Neural cell (in vitro differentiated cells): ENCODE measurements at regions not wholly inside any gene's neighbourhood (a gene's known extent, or its start where the extent isn't known, plus 50 kb on each side); places are given as distances from the start of the nearest gene placed in this dataset.

ENCODE experiments used
- H2AFZ ChIP-seq: fragments of 200-600, 300-800 bp; sonication (generic), shearing (Covaris generic); 2 replicates; pipeline ENCODE4 v1.6.0; 2014; ENCODE audit warnings: low read depth, mild to moderate bottlenecking, antibody characterized with exemption, low read length, moderate library complexity
- H3F3A ChIP-seq: fragments of 200-600 bp; shearing (Covaris generic); 2 replicates; pipeline ENCODE4 v1.6.1; 2016; ENCODE audit warnings: mild to moderate bottlenecking, moderate library complexity, mixed read lengths, antibody characterized with exemption, low read length; ENCODE audit not compliant: insufficient read depth, poor library complexity, severe bottlenecking
- H3K27ac ChIP-seq: fragments of 200-600, 300-800 bp; sonication (generic), shearing (Covaris generic); 2 replicates; pipeline ENCODE4 v1.5.1; 2014; ENCODE audit warnings: mild to moderate bottlenecking, low read length, moderate library complexity
- H3K27me3 ChIP-seq: fragments of 300-800, 200-600 bp; sonication (generic), shearing (Covaris generic); 2 replicates; pipeline ENCODE4 v1.6.0; 2014; ENCODE audit warnings: mild to moderate bottlenecking, low read depth, low read length, moderate library complexity; ENCODE audit not compliant: insufficient read depth
- H3K36me3 ChIP-seq: fragments of 300-800, 200-600 bp; sonication (generic), shearing (Covaris generic); 2 replicates; pipeline ENCODE4 v1.5.1; 2014; ENCODE audit warnings: mild to moderate bottlenecking, antibody characterized with exemption, low read length, moderate library complexity; ENCODE audit not compliant: insufficient read depth
- H3K4me2 ChIP-seq: fragments of 300-800, 200-600 bp; sonication (generic), shearing (Covaris generic); 2 replicates; pipeline ENCODE4 v1.6.0; 2014; ENCODE audit warnings: mild to moderate bottlenecking, low read length
- H3K4me3 ChIP-seq: fragments of 300-800, 200-600 bp; sonication (generic), shearing (Covaris generic); 2 replicates; pipeline ENCODE4 v1.5.1; 2014; ENCODE audit warnings: mild to moderate bottlenecking, low read length, moderate library complexity
- H3K79me2 ChIP-seq: fragments of 200-600 bp; shearing (Covaris generic); replicated peaks from 2 replicates; pipeline ENCODE4 v1.6.0; 2014; ENCODE audit warnings: mild to moderate bottlenecking, low read length, moderate library complexity; ENCODE audit not compliant: insufficient read depth
- H3K9ac ChIP-seq: fragments of 300-800, 200-600 bp; sonication (generic), shearing (Covaris generic); 2 replicates; pipeline ENCODE4 v1.6.1; 2016; ENCODE audit warnings: mild to moderate bottlenecking, low read length, mixed read lengths
- H3K9me2 ChIP-seq: fragments of 200-600 bp; shearing (Covaris generic); 2 replicates; pipeline ENCODE4 v1.6.1; 2016; ENCODE audit warnings: mild to moderate bottlenecking, low read length, mixed read lengths; ENCODE audit not compliant: insufficient read depth
- H3K9me3 ChIP-seq: fragments of 200-600, 300-800 bp; sonication (generic), shearing (Covaris generic); 2 replicates; pipeline ENCODE4 v1.6.1; 2016; ENCODE audit warnings: mild to moderate bottlenecking, mixed run types, low read length, moderate library complexity, mixed read lengths
- H4K20me1 ChIP-seq: fragments of 200-600 bp; shearing (Covaris generic); 2 replicates; pipeline ENCODE4 v1.6.1; 2016; ENCODE audit warnings: mild to moderate bottlenecking, mixed run types; ENCODE audit not compliant: insufficient read depth
- EP300 ChIP-seq: fragments of 450-650 bp; conservative IDR thresholded peaks from 2 replicates; pipeline ENCODE4 v1.6.1; 2014; ENCODE audit warnings: antibody characterized with exemption, mild to moderate bottlenecking, moderate library complexity; ENCODE audit not compliant: poor library complexity, severe bottlenecking
- EZH2 ChIP-seq: fragments of 200-600, 300-800 bp; shearing (Covaris generic), sonication (generic); IDR thresholded peaks from 2 replicates; pipeline ENCODE4 v1.6.1; 2014; ENCODE audit warnings: antibody characterized with exemption, low read length, borderline replicate concordance, mild to moderate bottlenecking; ENCODE audit not compliant: insufficient read depth, poor library complexity, severe bottlenecking
- MXI1 ChIP-seq: fragments of 450-650 bp; conservative IDR thresholded peaks from 2 replicates; pipeline ENCODE4 v1.6.1; 2014; ENCODE audit warnings: antibody characterized with exemption, mild to moderate bottlenecking; ENCODE audit not compliant: poor library complexity, severe bottlenecking
- POLR2AphosphoS5 ChIP-seq: IDR thresholded peaks from 2 replicates; pipeline ENCODE4 v1.6.1; 2012
- RAD21 ChIP-seq: fragments of 450-650 bp; conservative IDR thresholded peaks from 2 replicates; pipeline ENCODE4 v1.6.1; 2014; ENCODE audit warnings: antibody characterized with exemption, mild to moderate bottlenecking, moderate library complexity
- SMC3 ChIP-seq: fragments of 450-650 bp; conservative IDR thresholded peaks from 2 replicates; pipeline ENCODE4 v1.6.1; 2014; ENCODE audit warnings: antibody characterized with exemption, mild to moderate bottlenecking, moderate library complexity; ENCODE audit not compliant: poor library complexity
- TAF1 ChIP-seq: IDR thresholded peaks from 2 replicates; pipeline ENCODE4 v1.6.1; 2012; ENCODE audit warnings: low read depth
- TF ChIP-seq, protein P1 (sequence below): IDR thresholded peaks from 2 replicates; pipeline ENCODE4 v1.6.1; 2012; ENCODE audit warnings: borderline replicate concordance
- TF ChIP-seq, protein P2 (sequence below): fragments of 450-650 bp; IDR thresholded peaks from 2 replicates; pipeline ENCODE4 v1.5.1; 2014; ENCODE audit warnings: antibody characterized with exemption, mild to moderate bottlenecking, moderate library complexity; ENCODE audit not compliant: poor library complexity, severe bottlenecking

DNA sequence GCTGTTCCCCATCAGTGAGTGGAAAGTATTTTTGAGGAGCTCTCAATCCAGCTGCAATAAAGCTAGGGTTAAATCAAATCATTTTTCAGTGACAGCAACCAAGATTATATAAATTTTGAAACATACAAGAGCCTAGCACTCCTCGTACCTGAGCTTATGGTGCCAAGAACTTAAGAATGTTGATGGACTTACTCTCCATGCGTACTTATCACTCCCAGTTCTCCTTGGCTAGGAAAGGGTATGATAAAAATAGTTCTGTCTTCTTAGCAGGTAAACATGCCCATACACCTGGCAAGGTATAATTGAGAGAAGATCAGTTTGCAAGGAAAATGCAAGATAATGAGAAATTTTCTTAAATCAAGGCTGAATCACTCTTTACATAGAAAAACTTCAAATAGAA, 64.5 kb upstream of the SEMA6D start:
- no peak overlapping the region for H3K4me3 ChIP-seq
- no peaks in the 10 kb centered on the region for H3K36me3 ChIP-seq
- H2AFZ ChIP-seq, result no peak overlapping the region
- peaks cover 4% of the 10 kb centered on the region for H4K20me1 ChIP-seq
- no peak overlapping the region for H3K27ac ChIP-seq
- TF ChIP-seq MXI1 (no peak), POLR2AphosphoS5 (no peak), SMC3 (no peak)
- TF ChIP-seq, protein P1, sequence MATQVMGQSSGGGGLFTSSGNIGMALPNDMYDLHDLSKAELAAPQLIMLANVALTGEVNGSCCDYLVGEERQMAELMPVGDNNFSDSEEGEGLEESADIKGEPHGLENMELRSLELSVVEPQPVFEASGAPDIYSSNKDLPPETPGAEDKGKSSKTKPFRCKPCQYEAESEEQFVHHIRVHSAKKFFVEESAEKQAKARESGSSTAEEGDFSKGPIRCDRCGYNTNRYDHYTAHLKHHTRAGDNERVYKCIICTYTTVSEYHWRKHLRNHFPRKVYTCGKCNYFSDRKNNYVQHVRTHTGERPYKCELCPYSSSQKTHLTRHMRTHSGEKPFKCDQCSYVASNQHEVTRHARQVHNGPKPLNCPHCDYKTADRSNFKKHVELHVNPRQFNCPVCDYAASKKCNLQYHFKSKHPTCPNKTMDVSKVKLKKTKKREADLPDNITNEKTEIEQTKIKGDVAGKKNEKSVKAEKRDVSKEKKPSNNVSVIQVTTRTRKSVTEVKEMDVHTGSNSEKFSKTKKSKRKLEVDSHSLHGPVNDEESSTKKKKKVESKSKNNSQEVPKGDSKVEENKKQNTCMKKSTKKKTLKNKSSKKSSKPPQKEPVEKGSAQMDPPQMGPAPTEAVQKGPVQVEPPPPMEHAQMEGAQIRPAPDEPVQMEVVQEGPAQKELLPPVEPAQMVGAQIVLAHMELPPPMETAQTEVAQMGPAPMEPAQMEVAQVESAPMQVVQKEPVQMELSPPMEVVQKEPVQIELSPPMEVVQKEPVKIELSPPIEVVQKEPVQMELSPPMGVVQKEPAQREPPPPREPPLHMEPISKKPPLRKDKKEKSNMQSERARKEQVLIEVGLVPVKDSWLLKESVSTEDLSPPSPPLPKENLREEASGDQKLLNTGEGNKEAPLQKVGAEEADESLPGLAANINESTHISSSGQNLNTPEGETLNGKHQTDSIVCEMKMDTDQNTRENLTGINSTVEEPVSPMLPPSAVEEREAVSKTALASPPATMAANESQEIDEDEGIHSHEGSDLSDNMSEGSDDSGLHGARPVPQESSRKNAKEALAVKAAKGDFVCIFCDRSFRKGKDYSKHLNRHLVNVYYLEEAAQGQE, result no peak
- TF ChIP-seq, protein P2, sequence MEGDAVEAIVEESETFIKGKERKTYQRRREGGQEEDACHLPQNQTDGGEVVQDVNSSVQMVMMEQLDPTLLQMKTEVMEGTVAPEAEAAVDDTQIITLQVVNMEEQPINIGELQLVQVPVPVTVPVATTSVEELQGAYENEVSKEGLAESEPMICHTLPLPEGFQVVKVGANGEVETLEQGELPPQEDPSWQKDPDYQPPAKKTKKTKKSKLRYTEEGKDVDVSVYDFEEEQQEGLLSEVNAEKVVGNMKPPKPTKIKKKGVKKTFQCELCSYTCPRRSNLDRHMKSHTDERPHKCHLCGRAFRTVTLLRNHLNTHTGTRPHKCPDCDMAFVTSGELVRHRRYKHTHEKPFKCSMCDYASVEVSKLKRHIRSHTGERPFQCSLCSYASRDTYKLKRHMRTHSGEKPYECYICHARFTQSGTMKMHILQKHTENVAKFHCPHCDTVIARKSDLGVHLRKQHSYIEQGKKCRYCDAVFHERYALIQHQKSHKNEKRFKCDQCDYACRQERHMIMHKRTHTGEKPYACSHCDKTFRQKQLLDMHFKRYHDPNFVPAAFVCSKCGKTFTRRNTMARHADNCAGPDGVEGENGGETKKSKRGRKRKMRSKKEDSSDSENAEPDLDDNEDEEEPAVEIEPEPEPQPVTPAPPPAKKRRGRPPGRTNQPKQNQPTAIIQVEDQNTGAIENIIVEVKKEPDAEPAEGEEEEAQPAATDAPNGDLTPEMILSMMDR, result no peak
- H3K9ac ChIP-seq, result no peak overlapping the region
- H3K9me2 ChIP-seq, result no peaks in the 10 kb centered on the region
- H3F3A ChIP-seq, result no peaks in the 10 kb centered on the region
- H3K9me3 ChIP-seq, result no peaks in the 10 kb centered on the region
- no peaks in the 10 kb centered on the region for H3K79me2 ChIP-seq
- no peaks in the 10 kb centered on the region for H3K27me3 ChIP-seq
- H3K4me2 ChIP-seq, result no peak overlapping the region

DNA sequence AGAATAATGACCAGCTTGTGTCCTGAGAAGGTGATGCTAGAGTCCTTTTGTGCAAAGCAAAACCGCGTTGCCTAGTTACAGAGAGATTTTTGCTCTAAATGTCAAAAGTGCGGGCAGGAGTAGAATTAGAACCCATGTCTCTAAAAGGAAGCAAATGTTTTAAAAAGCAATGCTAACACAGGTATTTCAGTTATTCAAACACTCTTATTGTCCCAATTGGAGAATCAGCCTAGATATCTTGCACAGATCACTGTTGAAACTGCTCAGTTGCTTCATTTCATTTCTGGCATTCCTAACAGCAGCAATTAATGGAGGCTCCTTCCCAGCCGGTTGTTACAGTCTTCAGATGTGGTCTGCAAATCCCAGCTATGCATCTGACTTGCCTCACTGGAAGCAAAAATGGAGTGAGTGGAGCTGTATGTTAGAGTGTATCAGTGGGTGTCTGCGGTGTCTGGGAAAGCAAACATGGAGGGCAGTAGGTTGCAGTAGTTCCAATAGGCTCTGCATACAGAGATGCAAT, 55.6 kb upstream of the SEMA6D start:
- Histone ChIP-seq H4K20me1 (no peaks in the 10 kb centered on the region), H2AFZ (no peak overlapping the region), H3K9me2 (no peaks in the 10 kb centered on the region), H3K9me3 (no peaks in the 10 kb centered on the region), H3K4me3 (no peak overlapping the region), H3F3A (no peaks in the 10 kb centered on the region), H3K27ac (no peak overlapping the region), H3K79me2 (no peaks in the 10 kb centered on the region), H3K27me3 (no peaks in the 10 kb centered on the region), H3K4me2 (no peak overlapping the region), H3K36me3 (no peaks in the 10 kb centered on the region), H3K9ac (no peak overlapping the region)
- TF ChIP-seq POLR2AphosphoS5 (no peak), RAD21 (no peak), EZH2 (no peak), EP300 (no peak), MXI1 (no peak), TAF1 (no peak), SMC3 (no peak)
- TF ChIP-seq, protein P2, result no peak
- TF ChIP-seq, protein P1, result no peak
